Breast epithelium (tissue), 4 donors: ENCODE measurements at regions not wholly inside any gene's neighbourhood (a gene's known extent, or its start where the extent isn't known, plus 50 kb on each side); places are given as distances from the start of the nearest gene placed in this dataset.

Source experiments
- DNase-seq, 2 donors: peaks; one replicate each; pipeline ENCODE4 v3.0.0-alpha.2; 2019; ENCODE audit warnings: low spot score in 2 of 2
- H3K27ac ChIP-seq, 2 donors: fragments of 200-600 bp; sonication (generic) in 1 of 2; one replicate each; pipeline ENCODE4 v1.5.1; 2016 to 2019; ENCODE audit warnings: mild to moderate bottlenecking in 1 of 2
- H3K27me3 ChIP-seq, 2 donors: fragments of 200-600 bp; sonication (generic) in 1 of 2; one replicate each; pipeline versions ENCODE4 v1.5.1 to v1.6.0; 2017 to 2019; ENCODE audit warnings: control low read depth in 1 of 2, mild to moderate bottlenecking in 1 of 2
- H3K36me3 ChIP-seq: fragments of 200-600 bp; one replicate; pipeline ENCODE4 v1.5.1; 2019
- H3K4me1 ChIP-seq, 2 donors: fragments of 200-600 bp; sonication (generic); one replicate each; pipeline ENCODE4 v1.5.1; 2016 to 2019; ENCODE audit warnings: control low read depth in 1 of 2
- H3K4me3 ChIP-seq, 3 donors: fragments of 200-600 bp; sonication (generic); 1 replicate in 2 of 3; 2 replicates in 1 of 3; pipeline ENCODE4 v1.5.1; 2016 to 2019; ENCODE audit warnings: mild to moderate bottlenecking in 3 of 3, moderate library complexity in 2 of 3
- H3K9me3 ChIP-seq, 2 donors: fragments of 200-600 bp; sonication (generic) in 1 of 2; one replicate each; pipeline ENCODE4 v1.5.1; 2016 to 2019; ENCODE audit warnings: control low read depth in 1 of 2
- CTCF ChIP-seq, 3 donors: fragments of 450-650 bp; IDR thresholded peaks; one replicate each; pipeline ENCODE4 v1.5.1; 2016 to 2017; ENCODE audit warnings: antibody characterized with exemption in 3 of 3, mild to moderate bottlenecking in 3 of 3, moderate library complexity in 3 of 3
- POLR2A ChIP-seq: fragments of 450-650 bp; IDR thresholded peaks from one replicate; pipeline ENCODE4 v1.6.1; 2016; ENCODE audit warnings: antibody characterized with exemption, mild to moderate bottlenecking, moderate library complexity
- POLR2AphosphoS5 ChIP-seq, 3 donors: sonication (generic); formaldehyde crosslinking; IDR thresholded peaks; one replicate each; pipeline ENCODE4 v1.6.1; 2017; ENCODE audit warnings: antibody characterized with exemption in 3 of 3
- intact Hi-C: fragments of 100-400 bp; cut with DNase I; formaldehyde crosslinking; loops from one replicate; pipeline ENCODE4 v1.15.1; 2023; ENCODE audit warnings: low total_unique reads

- no peak for DNase-seq
- Histone ChIP-seq H3K27ac (no peak overlapping the region), H3K4me1 (no peaks in the 10 kb centered on the region), H3K9me3 (peaks cover 0 to 9% of the 10 kb centered on the region in 2 donors), H3K4me3 (no peak overlapping the region), H3K27me3 (no peaks in the 10 kb centered on the region), H3K36me3 (no peaks in the 10 kb centered on the region)
- intact Hi-C loops = no loop called here
- TF ChIP-seq POLR2A = no peak
- no peak for TF ChIP-seq POLR2AphosphoS5 (IDR thresholded peaks at IDR 0.05)
- no peak for TF ChIP-seq CTCF (IDR thresholded peaks at IDR 0.05)
Measured at GRCh38 chr18:72375618-72376017, 168.5 kb downstream of the CBLN2 start.

GRCh38 chr18:72372076-72372475, 172.1 kb downstream of the CBLN2 start:
- peaks cover 0 to 12% of the 10 kb centered on the region in 2 donors for H3K9me3 ChIP-seq
- TF ChIP-seq POLR2AphosphoS5 (IDR thresholded peaks at IDR 0.05) = no peak
- no peak for TF ChIP-seq POLR2A
- no peak for TF ChIP-seq CTCF (IDR thresholded peaks at IDR 0.05)
- H3K4me1 ChIP-seq = no peaks in the 10 kb centered on the region
- no peak for DNase-seq
- intact Hi-C loops = no loop called here
- no peak overlapping the region for H3K27ac ChIP-seq
- H3K36me3 ChIP-seq = no peaks in the 10 kb centered on the region
- H3K4me3 ChIP-seq = no peak overlapping the region
- H3K27me3 ChIP-seq = no peaks in the 10 kb centered on the region

GRCh38 chr18:72368308-72368707, 175.8 kb downstream of the CBLN2 start:
- no peaks in the 10 kb centered on the region for H3K36me3 ChIP-seq
- TF ChIP-seq POLR2AphosphoS5 (IDR thresholded peaks at IDR 0.05) (no peak), POLR2A (no peak)

GRCh38 chr18:72360634-72361033, 183.5 kb downstream of the CBLN2 start:
- H3K27ac ChIP-seq = no peak overlapping the region
- intact Hi-C loops = no loop called here
- H3K4me1 ChIP-seq = no peaks in the 10 kb centered on the region
- no peak for DNase-seq
- no peak overlapping the region for H3K4me3 ChIP-seq
- no peaks in the 10 kb centered on the region for H3K27me3 ChIP-seq
- H3K9me3 ChIP-seq = no peaks in the 10 kb centered on the region
- TF ChIP-seq CTCF (IDR thresholded peaks at IDR 0.05) = no peak
- no peak for TF ChIP-seq POLR2AphosphoS5 (IDR thresholded peaks at IDR 0.05)
- TF ChIP-seq POLR2A = no peak
- no peaks in the 10 kb centered on the region for H3K36me3 ChIP-seq

More at GRCh38 chr18:72368308-72368707, 175.8 kb downstream of the CBLN2 start:
- Histone ChIP-seq H3K27ac (no peak overlapping the region), H3K9me3 (peaks cover 0 to 12% of the 10 kb centered on the region in 2 donors), H3K4me1 (no peaks in the 10 kb centered on the region), H3K4me3 (no peak overlapping the region), H3K27me3 (no peaks in the 10 kb centered on the region)
- no peak for DNase-seq
- intact Hi-C loops = no loop called here

GRCh38 chr18:72342933-72343332, 201.2 kb downstream of the CBLN2 start:
- no peaks in the 10 kb centered on the region for H3K36me3 ChIP-seq
- no peak overlapping the region for H3K27ac ChIP-seq
- H3K4me3 ChIP-seq = no peak overlapping the region
- no peaks in the 10 kb centered on the region for H3K4me1 ChIP-seq
- no peaks in the 10 kb centered on the region for H3K27me3 ChIP-seq
- H3K9me3 ChIP-seq = no peaks in the 10 kb centered on the region
- DNase-seq = no peak
- TF ChIP-seq CTCF (IDR thresholded peaks at IDR 0.05) (no peak), POLR2A (no peak), POLR2AphosphoS5 (IDR thresholded peaks at IDR 0.05) (no peak)
- intact Hi-C loops = no loop called here

GRCh38 chr18:72339976-72340375, 204.2 kb downstream of the CBLN2 start:
- intact Hi-C loops = no loop called here
- no peaks in the 10 kb centered on the region for H3K4me1 ChIP-seq
- H3K4me3 ChIP-seq = no peak overlapping the region
- no peaks in the 10 kb centered on the region for H3K36me3 ChIP-seq
- TF ChIP-seq POLR2A = no peak
- TF ChIP-seq CTCF (IDR thresholded peaks at IDR 0.05) = no peak
- no peak for TF ChIP-seq POLR2AphosphoS5 (IDR thresholded peaks at IDR 0.05)
- no peak for DNase-seq
- no peak overlapping the region for H3K27ac ChIP-seq
- H3K9me3 ChIP-seq = no peaks in the 10 kb centered on the region
- H3K27me3 ChIP-seq = no peaks in the 10 kb centered on the region
